ENCODE measurements at regions not wholly inside any gene's neighbourhood (a gene's known extent, or its start where the extent isn't known, plus 50 kb on each side); places are given as distances from the start of the nearest gene placed in this dataset.

GRCh38 chr1:241432241-241432640, 75.2 kb upstream of the RGS7 start:
- intact Hi-C loops (cut with micrococcal nuclease; ENCODE audit: unreplicated experiment) (no loop called here), in situ Hi-C loops (cut with MboI) (no loop called here)
- no peaks in the 10 kb centered on the region for H3K4me1 ChIP-seq (ENCODE audit: control insufficient read depth, insufficient read depth, low read length)
- H3K36me3 ChIP-seq (ENCODE audit: control insufficient read depth in 2 of 2, insufficient read depth in 2 of 2, low read length in 1 of 2): no peaks in the 10 kb centered on the region
- H3K27ac ChIP-seq (ENCODE audit: control insufficient read depth, insufficient read depth): no peak overlapping the region
- H3K79me2 ChIP-seq (ENCODE audit: control insufficient read depth, insufficient read depth, low read length): no peaks in the 10 kb centered on the region
- no peak overlapping the region for H2AFZ ChIP-seq (ENCODE audit: control insufficient read depth, low read depth, low read length)
- no peak for TF ChIP-seq SKIL (IDR thresholded peaks at IDR 0.05; ENCODE audit: low read depth, poor library complexity, severe bottlenecking)
- TF ChIP-seq GATAD2B (conservative IDR thresholded peaks at IDR 0.05; ENCODE audit: low read depth): no peak
- TF ChIP-seq SPI1 (IDR thresholded peaks at IDR 0.05; ENCODE audit: borderline replicate concordance, insufficient read depth, low read depth, low read length): no peak
- TF ChIP-seq SMAD1 (IDR thresholded peaks at IDR 0.05; ENCODE audit: low read depth, partially characterized antibody): no peak
- TF ChIP-seq PKNOX1 (IDR thresholded peaks at IDR 0.05): no peak
- no peak for TF ChIP-seq ZBTB4 (CRISPR knock-in tag; IDR thresholded peaks at IDR 0.05)
- TF ChIP-seq EGR1 (IDR thresholded peaks at IDR 0.05; ENCODE audit: borderline replicate concordance in 1 of 2, low read depth in 2 of 2, low read length in 2 of 2): no peak
- TF ChIP-seq ZNF384 (IDR thresholded peaks at IDR 0.05; ENCODE audit: borderline replicate concordance, low read depth, low read length): no peak
- TF ChIP-seq NR2F1 (conservative IDR thresholded peaks at IDR 0.05): no peak
- no peak for TF ChIP-seq ZNF274 (IDR thresholded peaks at IDR 0.05; ENCODE audit: insufficient read depth, insufficient read length)
- TF ChIP-seq BCL3 (IDR thresholded peaks at IDR 0.05; ENCODE audit: borderline replicate concordance, insufficient read depth, low read depth, low read length, poor library complexity, severe bottlenecking): no peak
- TF ChIP-seq RELA (IDR thresholded peaks at IDR 0.05; ENCODE audit: borderline replicate concordance, partially characterized antibody): no peak
- TF ChIP-seq SIX5 (IDR thresholded peaks at IDR 0.05; ENCODE audit: low read depth, low read length, severe bottlenecking): no peak
- CTCF ChIA-PET: no interaction called here
- no peak for FAIRE-seq
- RAD21 ChIA-PET (ENCODE audit: unreplicated experiment): no interaction called here
- SMC1A ChIA-PET (ENCODE audit: uncharacterized antibody, unreplicated experiment): no interaction called here
- H3K4me3 ChIP-seq: no peak overlapping the region
- no peak overlapping the region for H3K9ac ChIP-seq (ENCODE audit: control insufficient read depth, insufficient read depth, low read length)
- no peak for ATAC-seq
- 18% methylated on average over 4 of the region's 4 CpGs for WGBS (ENCODE audit: insufficient coverage, insufficient replicate concordance, low lambda C conversion rate, missing lambda C conversion rate)
- H3K27me3 ChIP-seq (replicated peaks in 1 of 2; ENCODE audit: control insufficient read depth in 2 of 2, insufficient read depth in 2 of 2, low read length in 1 of 2): no peaks in the 10 kb centered on the region; a peak in 1 of 4 replicates
- H3K9me3 ChIP-seq (replicated peaks; ENCODE audit: control insufficient read depth, insufficient read depth, low read length): no peaks in the 10 kb centered on the region
- H3K4me2 ChIP-seq (ENCODE audit: control insufficient read depth, insufficient read depth): no peak overlapping the region
- no peak for DNase-seq (ENCODE audit: low read depth, low spot score)
- BruUV-seq (replicated peaks): no TSS peak
- H4K20me1 ChIP-seq (ENCODE audit: control insufficient read depth, insufficient read depth): no peaks in the 10 kb centered on the region
- POLR2A ChIA-PET: no interaction called here

Measured in GM12878 (cell line).